HUES48 (cell line): ENCODE measurements at regions not wholly inside any gene's neighbourhood (a gene's known extent, or its start where the extent isn't known, plus 50 kb on each side); places are given as distances from the start of the nearest gene placed in this dataset.

Experiments
- H3K27ac ChIP-seq: one replicate; pipeline ENCODE4 v1.7.0; 2013; ENCODE audit warnings: low read depth, low read length, inconsistent platforms
- H3K27me3 ChIP-seq: 2 replicates; pipeline ENCODE4 v1.6.1; 2013; ENCODE audit warnings: mild to moderate bottlenecking, low read length; ENCODE audit not compliant: control insufficient read depth, insufficient read depth
- H3K36me3 ChIP-seq: 2 replicates; pipeline ENCODE4 v1.6.1; 2013; ENCODE audit warnings: low read length; ENCODE audit not compliant: control insufficient read depth, insufficient read depth
- H3K4me1 ChIP-seq: 2 replicates; pipeline ENCODE4 v1.6.1; 2013; ENCODE audit warnings: mild to moderate bottlenecking, low read length; ENCODE audit not compliant: control insufficient read depth, insufficient read depth
- H3K4me3 ChIP-seq: 2 replicates; pipeline ENCODE4 v1.5.1; 2013; ENCODE audit warnings: mild to moderate bottlenecking, low read depth, low read length
- H3K9ac ChIP-seq: 2 replicates; pipeline ENCODE4 v1.6.1; 2013; ENCODE audit warnings: mild to moderate bottlenecking, low read depth, low read length, moderate library complexity
- H3K9me3 ChIP-seq: 2 replicates; pipeline ENCODE4 v1.6.1; 2013; ENCODE audit warnings: low read length; ENCODE audit not compliant: control insufficient read depth, insufficient read depth

DNA sequence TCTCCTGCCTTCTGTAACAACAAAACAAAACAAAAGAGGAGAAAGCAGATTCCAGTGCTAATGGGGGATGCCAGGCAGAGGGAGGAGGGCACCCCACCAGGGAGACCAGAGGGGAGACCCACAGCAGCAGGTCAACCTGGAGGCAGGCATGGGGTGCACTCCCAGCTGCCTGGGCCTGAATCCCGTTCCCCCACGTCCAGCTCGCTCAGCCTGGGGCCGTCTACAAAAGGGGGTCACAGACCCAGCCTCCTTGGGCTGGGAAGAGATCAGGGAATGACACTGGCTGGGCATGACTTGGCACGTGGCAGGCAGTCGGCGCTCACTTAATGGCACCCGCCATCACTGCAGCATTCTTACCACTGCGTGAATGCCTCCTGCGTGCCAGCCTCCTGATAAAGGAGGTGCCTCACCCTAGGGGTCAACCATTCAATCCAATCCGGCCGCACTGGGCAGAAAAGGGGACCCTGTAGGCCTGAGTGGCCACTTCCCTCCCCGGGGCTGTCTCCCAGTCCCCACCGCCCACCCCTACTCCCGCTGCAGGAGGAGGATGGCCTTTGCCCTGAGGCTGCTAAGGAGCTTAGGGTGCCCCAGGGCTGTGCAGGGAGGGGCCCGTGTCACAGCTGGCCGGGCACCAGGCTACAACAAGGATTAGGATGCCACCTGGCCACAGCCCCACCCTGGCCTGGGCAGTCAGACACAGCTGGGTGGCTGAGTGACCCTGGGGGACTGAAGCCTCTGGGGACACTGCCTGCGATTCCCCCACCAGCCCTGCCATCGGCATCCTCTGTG is 87.5 kb downstream of the NCOR2 start:
- peaks cover 59% of the 10 kb centered on the region for H3K36me3 ChIP-seq
- H3K4me3 ChIP-seq, result no peak overlapping the region
- H3K9me3 ChIP-seq, result no peaks in the 10 kb centered on the region
- no peak overlapping the region for H3K27ac ChIP-seq
- H3K4me1 ChIP-seq, result no peaks in the 10 kb centered on the region
- H3K9ac ChIP-seq, result no peak overlapping the region
- no peaks in the 10 kb centered on the region for H3K27me3 ChIP-seq

DNA sequence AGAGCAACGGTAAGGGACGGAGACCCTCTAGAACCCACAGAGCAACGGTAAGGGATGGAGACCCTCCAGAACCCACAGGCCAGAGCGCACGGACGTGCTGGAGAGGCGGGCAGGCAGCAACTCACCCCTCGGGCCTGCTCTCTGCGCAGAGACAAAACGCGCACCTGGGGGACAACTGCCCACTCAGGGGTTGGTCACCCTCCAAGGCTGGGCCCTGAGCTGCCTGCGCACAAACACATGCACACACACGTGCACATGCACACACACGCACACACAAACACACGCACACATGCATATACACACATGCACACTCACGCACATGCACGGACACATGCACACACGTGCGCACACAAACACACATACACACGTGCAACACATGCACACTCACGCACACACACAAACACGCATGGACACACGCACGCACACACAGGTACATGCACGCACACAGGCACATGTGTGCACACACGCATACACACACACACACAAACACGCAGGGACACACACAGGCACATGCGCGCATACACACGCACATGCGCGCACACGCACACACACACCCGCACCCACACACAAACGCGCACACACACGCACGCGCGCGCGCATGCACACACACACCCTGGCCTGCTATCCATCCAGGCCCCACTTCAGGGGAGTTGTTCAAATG is 88.3 kb downstream of the NCOR2 start:
- Histone ChIP-seq H3K27ac (no peak overlapping the region), H3K4me1 (no peaks in the 10 kb centered on the region), H3K9me3 (no peaks in the 10 kb centered on the region), H3K27me3 (no peaks in the 10 kb centered on the region), H3K4me3 (no peak overlapping the region), H3K36me3 (peaks cover 61% of the 10 kb centered on the region), H3K9ac (no peak overlapping the region)

DNA sequence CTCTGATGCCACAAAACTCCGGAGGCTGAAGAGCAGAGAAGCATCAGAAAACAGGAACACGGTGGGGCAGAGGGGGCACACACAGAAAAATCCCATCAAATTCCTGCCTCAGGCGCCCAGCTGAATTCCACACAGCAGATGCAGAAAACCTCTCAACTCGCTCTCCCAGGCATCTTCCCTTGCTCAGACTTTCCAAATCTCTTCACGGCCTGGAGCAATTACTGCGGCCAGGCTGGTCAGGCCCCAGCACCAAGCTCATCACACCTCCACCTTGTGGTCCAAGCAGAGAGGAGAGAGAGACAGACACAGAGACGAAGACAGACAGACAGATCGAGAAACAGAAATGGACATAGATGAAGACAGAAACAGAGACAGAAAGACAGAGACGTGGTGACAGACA is 89.0 kb downstream of the NCOR2 start:
- Histone ChIP-seq H3K36me3 (peaks cover 60% of the 10 kb centered on the region), H3K4me1 (no peaks in the 10 kb centered on the region), H3K4me3 (no peak overlapping the region), H3K27me3 (no peaks in the 10 kb centered on the region), H3K9ac (no peak overlapping the region), H3K9me3 (0 out of 2 replicates have a peak, but pooled peaks cover 4% of the 10 kb centered on the region), H3K27ac (no peak overlapping the region)

DNA sequence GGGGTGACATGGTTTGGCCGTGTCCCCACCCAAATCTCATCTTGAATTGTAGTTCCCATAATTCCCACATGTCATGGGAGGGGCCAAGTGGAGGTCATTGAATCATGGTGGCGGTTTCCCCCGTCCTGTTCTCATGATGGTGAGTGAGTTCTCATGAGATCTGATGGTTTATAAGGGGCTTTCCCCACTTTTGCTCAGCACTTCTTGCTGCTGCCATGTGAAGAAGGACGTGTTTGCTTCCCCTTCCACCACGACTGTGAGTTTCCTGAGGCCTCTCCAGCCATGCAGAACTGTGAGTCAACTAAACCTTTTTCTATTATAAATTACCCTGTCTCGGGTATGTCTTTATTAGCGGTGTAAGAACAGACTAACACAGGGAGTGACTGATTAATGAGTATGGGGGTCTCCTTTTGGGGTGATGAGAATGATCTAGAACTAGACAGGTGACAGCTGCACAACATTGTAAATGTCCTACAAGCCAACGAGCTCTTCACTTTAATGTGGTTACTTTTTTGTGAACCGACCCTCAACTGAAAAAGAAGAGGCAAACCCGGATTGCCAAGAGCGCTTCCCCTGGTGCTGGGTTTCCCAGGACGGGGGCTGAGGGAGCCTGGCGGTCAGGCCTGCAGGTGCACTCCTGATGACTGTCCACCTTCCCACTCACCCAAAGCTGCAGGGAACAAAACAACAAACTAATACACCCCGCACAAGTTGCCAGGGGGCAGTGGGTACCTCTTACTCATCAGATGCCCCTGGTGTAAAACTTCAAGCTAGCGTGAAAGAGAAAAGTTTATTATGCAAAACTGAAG is 90.1 kb downstream of the NCOR2 start:
- H3K9me3 ChIP-seq, result 0 out of 2 replicates have a peak, but pooled peaks cover 4% of the 10 kb centered on the region
- no peak overlapping the region for H3K27ac ChIP-seq
- no peaks in the 10 kb centered on the region for H3K4me1 ChIP-seq
- H3K27me3 ChIP-seq, result no peaks in the 10 kb centered on the region
- H3K36me3 ChIP-seq, result peaks cover 61% of the 10 kb centered on the region
- no peak overlapping the region for H3K4me3 ChIP-seq
- H3K9ac ChIP-seq, result no peak overlapping the region

DNA sequence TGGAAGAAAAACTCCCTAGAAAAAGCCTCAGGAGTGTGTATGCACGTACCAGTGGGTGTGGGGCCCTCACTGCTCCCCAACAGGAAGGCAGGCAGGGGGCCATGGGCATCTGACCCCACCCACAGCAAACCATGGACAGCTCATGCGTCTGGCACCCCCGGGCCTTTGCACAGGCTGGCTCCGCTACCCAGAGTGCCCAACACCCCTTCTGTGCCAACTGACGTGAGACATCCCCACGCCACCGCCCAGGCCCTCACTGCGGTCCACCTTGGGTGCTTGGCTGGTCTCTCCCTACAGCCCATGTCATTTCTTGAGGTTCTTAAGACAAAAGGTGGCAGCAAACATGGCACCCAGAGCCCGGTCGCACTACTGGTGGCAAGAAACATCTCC is 91.4 kb downstream of the NCOR2 start:
- Histone ChIP-seq H3K27ac (no peak overlapping the region), H3K4me3 (no peak overlapping the region), H3K4me1 (no peaks in the 10 kb centered on the region), H3K27me3 (no peaks in the 10 kb centered on the region), H3K36me3 (peaks cover 74% of the 10 kb centered on the region), H3K9ac (no peak overlapping the region), H3K9me3 (0 out of 2 replicates have a peak, but pooled peaks cover 4% of the 10 kb centered on the region)

DNA sequence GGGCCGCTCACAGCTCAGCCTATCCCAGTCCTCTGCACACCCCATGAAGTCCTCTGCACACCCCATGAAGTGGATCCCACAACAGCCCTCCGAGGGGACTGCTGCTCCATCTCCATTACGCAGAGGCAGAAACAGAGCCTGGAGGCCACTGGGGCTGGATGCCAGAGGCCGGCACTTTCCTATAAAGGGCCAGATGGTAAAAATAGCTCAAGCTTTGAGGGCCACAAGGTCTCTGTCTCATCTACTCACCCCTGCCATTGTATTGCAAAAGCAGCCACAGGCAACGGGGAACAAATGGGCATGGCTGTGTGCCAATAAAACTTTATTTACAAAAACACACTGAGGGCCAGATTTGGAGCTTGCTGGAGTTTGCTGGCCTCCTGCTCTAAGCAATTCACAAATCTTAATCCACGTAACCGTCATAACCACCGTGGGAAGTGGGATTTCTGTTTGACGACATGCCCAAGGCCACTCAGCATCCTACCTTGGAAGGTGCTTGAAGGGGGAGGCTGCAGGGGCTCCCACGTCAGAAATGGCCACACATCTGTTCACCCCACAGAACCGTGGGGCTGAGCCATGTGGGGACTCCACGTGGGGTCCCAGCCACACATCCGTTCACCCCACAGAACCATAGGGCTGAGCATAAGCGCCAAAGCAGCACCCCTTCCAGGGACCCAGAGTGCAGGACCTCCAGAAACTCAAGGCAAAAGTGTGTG is 92.0 kb downstream of the NCOR2 start:
- H3K27ac ChIP-seq, result no peak overlapping the region
- no peaks in the 10 kb centered on the region for H3K27me3 ChIP-seq
- H3K9me3 ChIP-seq, result 0 out of 2 replicates have a peak, but pooled peaks cover 4% of the 10 kb centered on the region
- H3K4me3 ChIP-seq, result no peak overlapping the region
- no peak overlapping the region for H3K9ac ChIP-seq
- no peaks in the 10 kb centered on the region for H3K4me1 ChIP-seq
- peaks cover 77% of the 10 kb centered on the region for H3K36me3 ChIP-seq

DNA sequence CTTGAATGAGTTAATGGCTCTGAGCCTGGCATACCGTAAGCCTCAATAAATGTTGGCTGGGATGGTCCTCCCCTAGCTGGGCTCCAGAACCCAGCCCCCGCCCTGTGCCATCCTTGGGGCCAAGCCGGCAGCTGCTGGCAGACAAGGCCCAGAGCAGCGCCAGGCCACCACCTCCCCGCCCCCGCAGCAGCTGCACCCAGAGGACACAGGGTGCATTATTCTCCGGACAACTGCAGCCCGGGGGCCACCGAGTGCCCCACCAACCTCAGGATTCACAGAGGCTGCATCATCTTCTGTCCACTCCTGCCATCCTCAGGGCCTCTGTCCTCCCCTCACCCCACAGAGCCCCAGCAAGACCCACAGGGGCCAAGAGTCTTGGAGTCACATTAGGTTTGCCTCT is 92.7 kb downstream of the NCOR2 start:
- no peaks in the 10 kb centered on the region for H3K4me1 ChIP-seq
- 0 out of 2 replicates have a peak, but pooled peaks cover 4% of the 10 kb centered on the region for H3K9me3 ChIP-seq
- H3K4me3 ChIP-seq, result no peak overlapping the region
- peaks cover 80% of the 10 kb centered on the region for H3K36me3 ChIP-seq
- H3K27ac ChIP-seq, result no peak overlapping the region
- no peaks in the 10 kb centered on the region for H3K27me3 ChIP-seq
- H3K9ac ChIP-seq, result no peak overlapping the region

DNA sequence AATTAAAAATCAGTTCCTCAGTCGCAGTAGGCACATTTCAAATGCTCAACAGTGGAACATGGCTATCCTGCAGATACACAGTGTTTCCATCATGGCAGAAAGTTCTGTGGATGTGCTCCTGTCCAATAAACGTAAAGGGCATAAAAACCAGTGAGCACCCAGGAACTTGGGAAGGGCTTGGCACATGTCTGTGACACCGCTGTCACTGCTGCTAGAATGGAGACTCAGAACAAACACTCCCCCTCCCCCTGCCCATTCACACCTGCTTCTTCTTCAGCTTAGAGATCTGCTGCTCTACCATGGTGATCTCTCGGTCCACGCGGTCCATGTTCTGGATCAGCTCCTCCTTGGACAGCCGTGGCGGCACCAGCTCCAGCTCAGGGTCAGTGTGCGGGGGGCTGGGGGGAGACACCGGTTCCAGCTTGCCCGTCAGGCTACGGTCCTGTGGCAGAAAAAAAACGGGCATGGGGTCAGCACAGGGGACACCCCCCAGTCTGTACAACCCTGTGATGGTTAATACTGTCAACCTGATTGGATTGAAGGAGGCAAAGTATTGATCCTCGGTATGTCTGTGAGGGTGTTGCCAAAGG is 94.6 kb downstream of the NCOR2 start:
- no peak overlapping the region for H3K27ac ChIP-seq
- H3K27me3 ChIP-seq, result no peaks in the 10 kb centered on the region
- no peaks in the 10 kb centered on the region for H3K4me1 ChIP-seq
- no peak overlapping the region for H3K4me3 ChIP-seq
- 0 out of 2 replicates have a peak, but pooled peaks cover 4% of the 10 kb centered on the region for H3K9me3 ChIP-seq
- no peak overlapping the region for H3K9ac ChIP-seq
- H3K36me3 ChIP-seq, result peaks cover 65% of the 10 kb centered on the region

DNA sequence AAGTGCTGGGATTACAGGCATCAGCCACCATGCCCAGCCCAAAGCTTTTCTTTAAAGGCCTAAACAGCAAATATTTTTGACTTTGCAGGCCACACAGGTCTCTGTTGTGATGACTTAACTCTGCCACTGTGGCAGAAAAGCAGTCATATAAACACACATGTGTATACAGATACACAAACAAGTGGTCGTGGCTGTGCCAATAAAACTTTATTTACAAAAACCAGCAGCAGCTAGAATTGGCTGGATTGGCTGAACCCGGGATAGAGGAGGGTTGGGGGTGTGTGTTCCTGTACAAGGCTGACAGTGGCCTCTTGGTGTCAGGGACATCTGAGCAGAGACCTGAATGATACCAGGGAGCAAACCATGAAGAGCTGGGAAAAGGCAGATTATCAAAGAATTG is 95.6 kb downstream of the NCOR2 start:
- Histone ChIP-seq H3K9ac (no peak overlapping the region), H3K36me3 (peaks cover 57% of the 10 kb centered on the region)

DNA sequence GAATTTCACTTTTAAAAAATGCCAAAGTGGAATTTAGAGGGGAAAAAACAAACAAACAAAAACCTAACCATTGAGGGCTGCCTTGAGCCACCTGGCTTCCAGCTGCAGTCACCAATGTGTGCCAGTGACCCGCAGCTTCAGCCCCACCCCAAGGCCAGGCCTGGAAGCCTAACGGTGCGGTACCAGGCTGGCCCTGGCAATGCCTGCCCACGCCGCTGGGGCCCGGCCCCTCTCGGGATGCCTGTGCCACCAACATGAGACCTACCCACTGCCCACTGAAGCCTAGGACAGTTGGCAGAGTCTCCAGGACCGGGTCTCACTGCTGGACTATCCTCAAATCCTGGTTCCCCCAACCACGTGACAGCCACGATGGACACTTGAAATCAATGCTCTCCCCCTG is 96.6 kb downstream of the NCOR2 start:
- Histone ChIP-seq H3K9ac (no peak overlapping the region), H3K4me3 (no peak overlapping the region), H3K9me3 (0 out of 2 replicates have a peak, but pooled peaks cover 4% of the 10 kb centered on the region), H3K36me3 (peaks cover 56% of the 10 kb centered on the region), H3K4me1 (no peaks in the 10 kb centered on the region), H3K27me3 (no peaks in the 10 kb centered on the region), H3K27ac (no peak overlapping the region)

More for the DNA sequence above, 95.6 kb downstream of the NCOR2 start:
- Histone ChIP-seq H3K4me3 (no peak overlapping the region), H3K27me3 (no peaks in the 10 kb centered on the region), H3K27ac (no peak overlapping the region), H3K9me3 (0 out of 2 replicates have a peak, but pooled peaks cover 4% of the 10 kb centered on the region), H3K4me1 (no peaks in the 10 kb centered on the region)
